WTC11 (cell line): ENCODE measurements at regions not wholly inside any gene's neighbourhood (a gene's known extent, or its start where the extent isn't known, plus 50 kb on each side); places are given as distances from the start of the nearest gene placed in this dataset.

Experiments
- ATAC-seq: fragments of 200-7000 bp; cut with Tn5 transposase; 2 replicates; pipeline ENCODE4 v1.10.0; 2021; ENCODE audit warnings: mild to moderate bottlenecking, moderate library complexity
- CTCF ChIA-PET: fragments of 300-600 bp; sonication (Branson Sonifier 250); formaldehyde crosslinking; loops from one replicate; lab custom pipeline; 2021; ENCODE audit warnings: antibody characterized with exemption; lab: Charles Lee
- POLR2A ChIA-PET: fragments of 350-600 bp; sonication (Branson Sonifier 250); formaldehyde crosslinking; loops from one replicate; lab custom pipeline; 2021; ENCODE audit warnings: antibody characterized with exemption; lab: Charles Lee
- DNase-seq: peaks from one replicate; pipeline ENCODE4 v3.0.0; 2021; ENCODE audit warnings: low spot score
- H3K27ac Mint-ChIP-seq: 2 replicates; pipeline ENCODE4 v1.8.0; 2021; ENCODE audit warnings: mixed read lengths
- H3K27me3 Mint-ChIP-seq: 2 replicates; pipeline ENCODE4 v1.8.0; 2021; ENCODE audit warnings: low read depth, mild to moderate bottlenecking, moderate library complexity, mixed read lengths
- H3K36me3 Mint-ChIP-seq: 2 replicates; pipeline ENCODE4 v1.8.0; 2021; ENCODE audit warnings: mixed read lengths
- H3K4me1 Mint-ChIP-seq: 2 replicates; pipeline ENCODE4 v1.8.0; 2022; ENCODE audit warnings: mixed read lengths
- H3K4me3 Mint-ChIP-seq: 2 replicates; pipeline ENCODE4 v1.8.0; 2021; ENCODE audit warnings: mild to moderate bottlenecking, moderate library complexity, mixed read lengths
- H3K9me3 Mint-ChIP-seq: 2 replicates; pipeline ENCODE4 v1.8.0; 2021; ENCODE audit warnings: mixed read lengths
- ATF1 ChIP-seq: sonication (generic); formaldehyde crosslinking; IDR thresholded peaks from 2 replicates; pipeline ENCODE4 v1.8.1; 2023; ENCODE audit warnings: mild to moderate bottlenecking, moderate library complexity, missing genetic modification reagents
- CREB1 ChIP-seq: sonication (generic); formaldehyde crosslinking; IDR thresholded peaks from 2 replicates; pipeline ENCODE4 v1.8.0; 2023; ENCODE audit warnings: mild to moderate bottlenecking, missing genetic modification reagents
- FOXP1 ChIP-seq: sonication (generic); formaldehyde crosslinking; IDR thresholded peaks from 2 replicates; pipeline ENCODE4 v1.8.0; 2022; ENCODE audit warnings: missing genetic modification reagents, mild to moderate bottlenecking, moderate library complexity, borderline replicate concordance
- GABPB1 ChIP-seq: sonication (generic); formaldehyde crosslinking; IDR thresholded peaks from 2 replicates; pipeline ENCODE4 v1.8.1; 2023; ENCODE audit warnings: mild to moderate bottlenecking, missing genetic modification reagents
- JAZF1 ChIP-seq: fragments of 250-450 bp; sonication (Bioruptor Pico); IDR thresholded peaks from 2 replicates; pipeline ENCODE4 v1.9.0; 2021; ENCODE audit warnings: moderate library complexity, mild to moderate bottlenecking, inconsistent platforms
- MYBL2 ChIP-seq: sonication (generic); formaldehyde crosslinking; IDR thresholded peaks from 2 replicates; pipeline ENCODE4 v1.8.1; 2023; ENCODE audit warnings: mild to moderate bottlenecking, moderate library complexity, missing genetic modification reagents
- NR2C2 ChIP-seq: sonication (generic); formaldehyde crosslinking; IDR thresholded peaks from 2 replicates; pipeline ENCODE4 v1.8.0; 2022; ENCODE audit warnings: mild to moderate bottlenecking, missing genetic modification reagents
- PRRX2 ChIP-seq: fragments of 250-450 bp; sonication (Bioruptor Pico); IDR thresholded peaks from 2 replicates; pipeline ENCODE4 v1.8.0; 2021; ENCODE audit warnings: mild to moderate bottlenecking
- SMAD3 ChIP-seq: sonication (generic); formaldehyde crosslinking; IDR thresholded peaks from 2 replicates; pipeline ENCODE4 v1.8.0; 2022; ENCODE audit warnings: missing genetic modification reagents, mild to moderate bottlenecking, borderline replicate concordance
- SOX15 ChIP-seq: fragments of 250-450 bp; sonication (Bioruptor Pico); IDR thresholded peaks from 2 replicates; pipeline ENCODE4 v1.9.0; 2021; ENCODE audit warnings: mild to moderate bottlenecking
- SP1 ChIP-seq: sonication (generic); formaldehyde crosslinking; conservative IDR thresholded peaks from 2 replicates; pipeline ENCODE4 v1.8.1; 2022; ENCODE audit warnings: missing genetic modification reagents
- TCF7 ChIP-seq: sonication (generic); formaldehyde crosslinking; IDR thresholded peaks from 2 replicates; pipeline ENCODE4 v1.8.0; 2022; ENCODE audit warnings: mild to moderate bottlenecking, low read depth, missing genetic modification reagents, moderate library complexity
- ZBTB21 ChIP-seq: sonication (generic); formaldehyde crosslinking; IDR thresholded peaks from 2 replicates; pipeline ENCODE4 v1.8.1; 2023; ENCODE audit warnings: mild to moderate bottlenecking, missing genetic modification reagents, borderline replicate concordance
- ZNF138 ChIP-seq: sonication (generic); formaldehyde crosslinking; conservative IDR thresholded peaks from 2 replicates; pipeline ENCODE4 v1.8.1; 2022; ENCODE audit warnings: mild to moderate bottlenecking, moderate library complexity, missing genetic modification reagents
- ZNF263 ChIP-seq: sonication (generic); formaldehyde crosslinking; IDR thresholded peaks from 2 replicates; pipeline ENCODE4 v1.8.1; 2022; ENCODE audit warnings: low read depth, mild to moderate bottlenecking, moderate library complexity, missing genetic modification reagents
- TF ChIP-seq, protein P1 (sequence below): sonication (generic); formaldehyde crosslinking; IDR thresholded peaks from 2 replicates; pipeline ENCODE4 v1.8.1; 2023; ENCODE audit warnings: mild to moderate bottlenecking, missing genetic modification reagents, moderate library complexity
- TF ChIP-seq, protein P2 (sequence below): sonication (generic); formaldehyde crosslinking; IDR thresholded peaks from 2 replicates; pipeline ENCODE4 v1.8.1; 2022; ENCODE audit warnings: mild to moderate bottlenecking, moderate library complexity, missing genetic modification reagents
- TF ChIP-seq, protein P3 (sequence below): sonication (generic); formaldehyde crosslinking; IDR thresholded peaks from 2 replicates; pipeline ENCODE4 v1.8.0; 2022; ENCODE audit warnings: mild to moderate bottlenecking, missing genetic modification reagents
- TF ChIP-seq, protein P4 (sequence below): sonication (generic); formaldehyde crosslinking; IDR thresholded peaks from 2 replicates; pipeline ENCODE4 v1.8.1; 2023; ENCODE audit warnings: mild to moderate bottlenecking, moderate library complexity, missing genetic modification reagents
- TF ChIP-seq, protein P5 (sequence below): sonication (generic); formaldehyde crosslinking; IDR thresholded peaks from 2 replicates; pipeline ENCODE4 v1.8.0; 2023; ENCODE audit warnings: missing genetic modification reagents
- TF ChIP-seq, protein P6 (sequence below): sonication (generic); formaldehyde crosslinking; IDR thresholded peaks from 2 replicates; pipeline ENCODE4 v1.8.1; 2023; ENCODE audit warnings: mild to moderate bottlenecking, missing genetic modification reagents
- TF ChIP-seq, protein P7 (sequence below): fragments of 250-450 bp; sonication (Bioruptor Pico); IDR thresholded peaks from 2 replicates; pipeline ENCODE4 v1.9.0; 2021; ENCODE audit warnings: moderate library complexity, mild to moderate bottlenecking, inconsistent platforms, borderline replicate concordance
- TF ChIP-seq, protein P8 (sequence below): sonication (generic); formaldehyde crosslinking; IDR thresholded peaks from 2 replicates; pipeline ENCODE4 v1.8.1; 2022; ENCODE audit warnings: mild to moderate bottlenecking, missing genetic modification reagents, moderate library complexity, borderline replicate concordance
- TF ChIP-seq, protein P9 (sequence below): fragments of 250-450 bp; sonication (Bioruptor Pico); conservative IDR thresholded peaks from 2 replicates; pipeline ENCODE4 v1.9.0; 2021; ENCODE audit warnings: mild to moderate bottlenecking
- TF ChIP-seq, protein P10 (sequence below): fragments of 250-450 bp; sonication (Bioruptor Pico); IDR thresholded peaks from 2 replicates; pipeline ENCODE4 v1.9.0; 2021; ENCODE audit warnings: mild to moderate bottlenecking

DNA sequence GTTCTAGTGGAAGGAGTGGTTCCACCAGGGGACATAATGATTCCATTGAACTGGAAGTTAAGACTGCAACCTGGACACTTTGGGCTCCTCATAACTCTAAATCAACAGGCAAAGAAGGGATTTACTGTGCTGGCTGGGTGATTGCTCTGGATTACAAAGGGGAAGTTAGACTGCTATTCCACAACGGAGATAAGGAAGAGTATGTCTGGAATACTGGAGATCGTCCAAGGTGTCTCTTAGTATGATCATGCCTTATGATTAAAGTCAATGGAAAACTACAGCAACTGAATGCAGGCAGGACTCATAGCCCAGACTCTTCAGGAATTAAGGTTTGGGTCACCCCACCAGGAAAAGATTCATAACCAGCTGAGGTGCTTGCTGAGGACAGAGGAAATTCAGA lies 310.6 kb upstream of the MGMT start:
- peaks cover 43% of the 10 kb centered on the region for H3K9me3 Mint-ChIP-seq
- H3K4me1 Mint-ChIP-seq = peaks cover 10% of the 10 kb centered on the region
- no peaks in the 10 kb centered on the region for H3K27me3 Mint-ChIP-seq
- ATAC-seq (no peak), DNase-seq (no peak)
- H3K4me3 Mint-ChIP-seq = no peak overlapping the region
- CTCF ChIA-PET = no interaction called here
- no peak overlapping the region for H3K27ac Mint-ChIP-seq
- H3K36me3 Mint-ChIP-seq = peaks cover 14% of the 10 kb centered on the region
- POLR2A ChIA-PET = no interaction called here
- TF ChIP-seq, protein P1, sequence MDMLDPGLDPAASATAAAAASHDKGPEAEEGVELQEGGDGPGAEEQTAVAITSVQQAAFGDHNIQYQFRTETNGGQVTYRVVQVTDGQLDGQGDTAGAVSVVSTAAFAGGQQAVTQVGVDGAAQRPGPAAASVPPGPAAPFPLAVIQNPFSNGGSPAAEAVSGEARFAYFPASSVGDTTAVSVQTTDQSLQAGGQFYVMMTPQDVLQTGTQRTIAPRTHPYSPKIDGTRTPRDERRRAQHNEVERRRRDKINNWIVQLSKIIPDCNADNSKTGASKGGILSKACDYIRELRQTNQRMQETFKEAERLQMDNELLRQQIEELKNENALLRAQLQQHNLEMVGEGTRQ (CRISPR knock-in tag) = no peak
- TF ChIP-seq NR2C2 (CRISPR knock-in tag) = no peak
- TF ChIP-seq ZNF263 = no peak
- TF ChIP-seq MYBL2 (CRISPR knock-in tag) = no peak
- TF ChIP-seq PRRX2 (CRISPR knock-in tag) = no peak
- no peak for TF ChIP-seq TCF7 (CRISPR knock-in tag)
- TF ChIP-seq, protein P2, sequence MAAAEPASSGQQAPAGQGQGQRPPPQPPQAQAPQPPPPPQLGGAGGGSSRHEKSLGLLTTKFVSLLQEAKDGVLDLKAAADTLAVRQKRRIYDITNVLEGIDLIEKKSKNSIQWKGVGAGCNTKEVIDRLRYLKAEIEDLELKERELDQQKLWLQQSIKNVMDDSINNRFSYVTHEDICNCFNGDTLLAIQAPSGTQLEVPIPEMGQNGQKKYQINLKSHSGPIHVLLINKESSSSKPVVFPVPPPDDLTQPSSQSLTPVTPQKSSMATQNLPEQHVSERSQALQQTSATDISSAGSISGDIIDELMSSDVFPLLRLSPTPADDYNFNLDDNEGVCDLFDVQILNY = no peak
- TF ChIP-seq FOXP1 = no peak
- no peak for TF ChIP-seq CREB1 (CRISPR knock-in tag)
- TF ChIP-seq GABPB1 (CRISPR knock-in tag) = no peak
- TF ChIP-seq, protein P3, sequence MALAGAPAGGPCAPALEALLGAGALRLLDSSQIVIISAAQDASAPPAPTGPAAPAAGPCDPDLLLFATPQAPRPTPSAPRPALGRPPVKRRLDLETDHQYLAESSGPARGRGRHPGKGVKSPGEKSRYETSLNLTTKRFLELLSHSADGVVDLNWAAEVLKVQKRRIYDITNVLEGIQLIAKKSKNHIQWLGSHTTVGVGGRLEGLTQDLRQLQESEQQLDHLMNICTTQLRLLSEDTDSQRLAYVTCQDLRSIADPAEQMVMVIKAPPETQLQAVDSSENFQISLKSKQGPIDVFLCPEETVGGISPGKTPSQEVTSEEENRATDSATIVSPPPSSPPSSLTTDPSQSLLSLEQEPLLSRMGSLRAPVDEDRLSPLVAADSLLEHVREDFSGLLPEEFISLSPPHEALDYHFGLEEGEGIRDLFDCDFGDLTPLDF (CRISPR knock-in tag) = no peak
- TF ChIP-seq, protein P4, sequence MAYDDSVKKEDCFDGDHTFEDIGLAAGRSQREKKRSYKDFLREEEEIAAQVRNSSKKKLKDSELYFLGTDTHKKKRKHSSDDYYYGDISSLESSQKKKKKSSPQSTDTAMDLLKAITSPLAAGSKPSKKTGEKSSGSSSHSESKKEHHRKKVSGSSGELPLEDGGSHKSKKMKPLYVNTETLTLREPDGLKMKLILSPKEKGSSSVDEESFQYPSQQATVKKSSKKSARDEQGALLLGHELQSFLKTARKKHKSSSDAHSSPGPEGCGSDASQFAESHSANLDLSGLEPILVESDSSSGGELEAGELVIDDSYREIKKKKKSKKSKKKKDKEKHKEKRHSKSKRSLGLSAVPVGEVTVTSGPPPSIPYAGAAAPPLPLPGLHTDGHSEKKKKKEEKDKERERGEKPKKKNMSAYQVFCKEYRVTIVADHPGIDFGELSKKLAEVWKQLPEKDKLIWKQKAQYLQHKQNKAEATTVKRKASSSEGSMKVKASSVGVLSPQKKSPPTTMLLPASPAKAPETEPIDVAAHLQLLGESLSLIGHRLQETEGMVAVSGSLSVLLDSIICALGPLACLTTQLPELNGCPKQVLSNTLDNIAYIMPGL (CRISPR knock-in tag) = no peak
- TF ChIP-seq, protein P5, sequence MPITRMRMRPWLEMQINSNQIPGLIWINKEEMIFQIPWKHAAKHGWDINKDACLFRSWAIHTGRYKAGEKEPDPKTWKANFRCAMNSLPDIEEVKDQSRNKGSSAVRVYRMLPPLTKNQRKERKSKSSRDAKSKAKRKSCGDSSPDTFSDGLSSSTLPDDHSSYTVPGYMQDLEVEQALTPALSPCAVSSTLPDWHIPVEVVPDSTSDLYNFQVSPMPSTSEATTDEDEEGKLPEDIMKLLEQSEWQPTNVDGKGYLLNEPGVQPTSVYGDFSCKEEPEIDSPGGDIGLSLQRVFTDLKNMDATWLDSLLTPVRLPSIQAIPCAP = no peak
- no peak for TF ChIP-seq ATF1 (CRISPR knock-in tag)
- TF ChIP-seq JAZF1 = no peak
- TF ChIP-seq, protein P6, sequence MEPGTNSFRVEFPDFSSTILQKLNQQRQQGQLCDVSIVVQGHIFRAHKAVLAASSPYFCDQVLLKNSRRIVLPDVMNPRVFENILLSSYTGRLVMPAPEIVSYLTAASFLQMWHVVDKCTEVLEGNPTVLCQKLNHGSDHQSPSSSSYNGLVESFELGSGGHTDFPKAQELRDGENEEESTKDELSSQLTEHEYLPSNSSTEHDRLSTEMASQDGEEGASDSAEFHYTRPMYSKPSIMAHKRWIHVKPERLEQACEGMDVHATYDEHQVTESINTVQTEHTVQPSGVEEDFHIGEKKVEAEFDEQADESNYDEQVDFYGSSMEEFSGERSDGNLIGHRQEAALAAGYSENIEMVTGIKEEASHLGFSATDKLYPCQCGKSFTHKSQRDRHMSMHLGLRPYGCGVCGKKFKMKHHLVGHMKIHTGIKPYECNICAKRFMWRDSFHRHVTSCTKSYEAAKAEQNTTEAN (CRISPR knock-in tag) = no peak
- TF ChIP-seq, protein P7, sequence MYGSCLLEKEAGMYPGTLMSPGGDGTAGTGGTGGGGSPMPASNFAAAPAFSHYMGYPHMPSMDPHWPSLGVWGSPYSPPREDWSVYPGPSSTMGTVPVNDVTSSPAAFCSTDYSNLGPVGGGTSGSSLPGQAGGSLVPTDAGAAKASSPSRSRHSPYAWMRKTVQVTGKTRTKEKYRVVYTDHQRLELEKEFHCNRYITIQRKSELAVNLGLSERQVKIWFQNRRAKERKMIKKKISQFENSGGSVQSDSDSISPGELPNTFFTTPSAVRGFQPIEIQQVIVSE (CRISPR knock-in tag) = no peak
- no peak for TF ChIP-seq SP1 (CRISPR knock-in tag)

DNA sequence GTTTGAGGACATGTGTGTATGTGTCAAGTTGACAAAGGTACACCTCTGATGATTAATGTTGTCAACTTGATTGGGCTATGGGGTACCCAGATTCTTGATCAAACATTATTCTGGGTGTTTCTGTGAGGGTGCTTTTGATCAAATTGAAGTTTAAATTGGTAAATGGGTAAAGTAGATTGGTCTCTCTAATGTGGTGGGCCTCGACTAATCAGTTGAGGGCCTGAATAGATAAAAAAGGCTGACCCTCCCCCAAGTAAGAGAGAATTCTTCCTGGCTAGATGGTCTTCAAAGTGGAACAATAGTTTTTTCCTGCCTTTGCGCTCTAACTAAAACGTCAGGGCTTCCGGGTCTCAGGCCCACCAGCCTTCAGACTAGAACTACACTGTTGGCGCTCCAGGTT lies 309.9 kb upstream of the MGMT start:
- no peak for DNase-seq
- CTCF ChIA-PET = no interaction called here
- peaks cover 17% of the 10 kb centered on the region for H3K4me1 Mint-ChIP-seq
- ATAC-seq = no peak
- H3K36me3 Mint-ChIP-seq = peaks cover 14% of the 10 kb centered on the region
- POLR2A ChIA-PET = no interaction called here
- no peak overlapping the region for H3K27ac Mint-ChIP-seq
- no peaks in the 10 kb centered on the region for H3K27me3 Mint-ChIP-seq
- no peak overlapping the region for H3K4me3 Mint-ChIP-seq
- H3K9me3 Mint-ChIP-seq = peaks cover 43% of the 10 kb centered on the region
- TF ChIP-seq ZBTB21 (no peak), SOX15 (no peak), SMAD3 (no peak), ZNF138 (CRISPR knock-in tag) (no peak)
- TF ChIP-seq, protein P8, sequence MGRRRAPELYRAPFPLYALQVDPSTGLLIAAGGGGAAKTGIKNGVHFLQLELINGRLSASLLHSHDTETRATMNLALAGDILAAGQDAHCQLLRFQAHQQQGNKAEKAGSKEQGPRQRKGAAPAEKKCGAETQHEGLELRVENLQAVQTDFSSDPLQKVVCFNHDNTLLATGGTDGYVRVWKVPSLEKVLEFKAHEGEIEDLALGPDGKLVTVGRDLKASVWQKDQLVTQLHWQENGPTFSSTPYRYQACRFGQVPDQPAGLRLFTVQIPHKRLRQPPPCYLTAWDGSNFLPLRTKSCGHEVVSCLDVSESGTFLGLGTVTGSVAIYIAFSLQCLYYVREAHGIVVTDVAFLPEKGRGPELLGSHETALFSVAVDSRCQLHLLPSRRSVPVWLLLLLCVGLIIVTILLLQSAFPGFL (CRISPR knock-in tag) = no peak
- TF ChIP-seq, protein P9, sequence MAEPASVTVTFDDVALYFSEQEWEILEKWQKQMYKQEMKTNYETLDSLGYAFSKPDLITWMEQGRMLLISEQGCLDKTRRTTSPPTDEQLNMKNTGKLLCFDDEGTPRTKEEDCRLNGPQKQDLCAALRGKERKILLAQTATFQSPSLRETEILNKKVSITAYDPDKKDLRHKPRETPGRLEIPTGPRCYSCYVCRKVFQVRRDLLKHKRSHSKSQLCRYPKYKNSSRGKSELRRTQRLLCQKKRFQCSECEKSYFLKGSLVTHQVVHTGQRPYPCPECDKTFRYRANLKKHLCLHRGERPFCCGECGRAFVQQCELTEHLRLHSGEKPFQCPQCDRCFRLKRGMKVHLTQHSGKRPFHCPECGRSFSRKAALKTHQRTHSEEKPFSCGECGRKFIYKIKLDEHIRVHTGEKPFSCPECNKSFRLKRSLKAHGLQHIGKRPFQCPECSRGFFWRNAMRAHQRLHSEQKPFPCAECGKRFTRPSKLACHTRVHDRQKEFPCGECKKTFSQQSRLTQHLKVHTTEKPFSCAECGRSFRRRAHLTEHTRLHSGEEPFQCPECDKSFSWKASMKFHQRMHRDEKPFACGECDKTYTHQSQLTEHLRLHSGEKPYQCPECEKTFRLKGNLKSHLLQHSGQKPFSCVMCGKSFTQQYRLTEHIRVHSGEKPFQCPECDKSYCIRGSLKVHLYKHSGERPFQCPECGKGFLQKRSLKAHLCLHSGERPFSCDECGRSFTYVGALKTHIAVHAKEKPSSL (CRISPR knock-in tag) = no peak
- TF ChIP-seq, protein P10, sequence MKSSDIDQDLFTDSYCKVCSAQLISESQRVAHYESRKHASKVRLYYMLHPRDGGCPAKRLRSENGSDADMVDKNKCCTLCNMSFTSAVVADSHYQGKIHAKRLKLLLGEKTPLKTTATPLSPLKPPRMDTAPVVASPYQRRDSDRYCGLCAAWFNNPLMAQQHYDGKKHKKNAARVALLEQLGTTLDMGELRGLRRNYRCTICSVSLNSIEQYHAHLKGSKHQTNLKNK (CRISPR knock-in tag) = no peak
